CD4-positive, CD25-positive, alpha-beta regulatory T cell (primary cell): ENCODE measurements at regions not wholly inside any gene's neighbourhood (a gene's known extent, or its start where the extent isn't known, plus 50 kb on each side); places are given as distances from the start of the nearest gene placed in this dataset.

Experiments used
- ATAC-seq, 2 donors: fragments of 150-1000 bp; cut with Tn5 transposase; one replicate each; pipeline ENCODE4 v1.10.0; 2021; ENCODE audit warnings: low read depth in 2 of 2, moderate number of reproducible peaks in 2 of 2, moderate library complexity in 1 of 2
- DNase-seq, 3 donors: peaks; one replicate each; pipeline versions ENCODE4 v3.0.0 to v3.0.0-alpha.2; 2012 to 2022; ENCODE audit warnings: mixed read lengths in 1 of 3
- H3K27ac ChIP-seq: one replicate; pipeline ENCODE4 v1.7.0; 2013; ENCODE audit warnings: mild to moderate bottlenecking, low read length; ENCODE audit not compliant: insufficient read depth, poor library complexity, severe bottlenecking
- H3K27me3 ChIP-seq: one replicate; pipeline ENCODE4 v1.7.0; 2013; ENCODE audit warnings: low read length; ENCODE audit not compliant: control insufficient read depth, insufficient read depth
- H3K36me3 ChIP-seq: one replicate; pipeline ENCODE4 v1.7.0; 2013; ENCODE audit warnings: mild to moderate bottlenecking, low read length, moderate library complexity; ENCODE audit not compliant: control insufficient read depth, insufficient read depth
- H3K4me1 ChIP-seq: 2 replicates; pipeline ENCODE4 v1.7.0; 2013; ENCODE audit warnings: mild to moderate bottlenecking, low read length; ENCODE audit not compliant: insufficient read depth, control insufficient read depth, poor library complexity, severe bottlenecking
- H3K4me3 ChIP-seq: one replicate; pipeline ENCODE4 v1.7.0; 2013; ENCODE audit warnings: low read depth, mild to moderate bottlenecking, low read length, moderate library complexity
- H3K9me3 ChIP-seq, 2 experiments: 1 replicate in 1 of 2; 2 replicates in 1 of 2; pipeline ENCODE4 v1.7.0; 2013; ENCODE audit warnings: low read length in 2 of 2, mild to moderate bottlenecking in 1 of 2, moderate library complexity in 1 of 2; ENCODE audit not compliant: control insufficient read depth in 2 of 2
- H3K27ac Mint-ChIP-seq, 3 donors: one replicate each; pipeline ENCODE4 v1.8.0; 2020 to 2022; ENCODE audit warnings: mild to moderate bottlenecking in 3 of 3, mixed read lengths in 3 of 3, moderate library complexity in 2 of 3
- H3K27me3 Mint-ChIP-seq: one replicate; pipeline ENCODE4 v1.8.0; 2022; ENCODE audit warnings: mild to moderate bottlenecking, mixed read lengths
- H3K36me3 Mint-ChIP-seq: one replicate; pipeline ENCODE4 v1.8.0; 2020; ENCODE audit warnings: mixed read lengths
- H3K4me1 Mint-ChIP-seq, 4 donors: one replicate each; pipeline ENCODE4 v1.8.0; 2020 to 2022; ENCODE audit warnings: mixed read lengths in 4 of 4, mild to moderate bottlenecking in 1 of 4
- H3K4me3 Mint-ChIP-seq, 4 donors: one replicate each; pipeline ENCODE4 v1.8.0; 2020 to 2022; ENCODE audit warnings: mild to moderate bottlenecking in 4 of 4, mixed read lengths in 4 of 4, moderate library complexity in 3 of 4
- H3K9me3 Mint-ChIP-seq, 7 donors: one replicate each; pipeline ENCODE4 v1.8.0; 2020 to 2022; ENCODE audit warnings: mixed read lengths in 7 of 7, mild to moderate bottlenecking in 3 of 7, moderate library complexity in 2 of 7

DNA sequence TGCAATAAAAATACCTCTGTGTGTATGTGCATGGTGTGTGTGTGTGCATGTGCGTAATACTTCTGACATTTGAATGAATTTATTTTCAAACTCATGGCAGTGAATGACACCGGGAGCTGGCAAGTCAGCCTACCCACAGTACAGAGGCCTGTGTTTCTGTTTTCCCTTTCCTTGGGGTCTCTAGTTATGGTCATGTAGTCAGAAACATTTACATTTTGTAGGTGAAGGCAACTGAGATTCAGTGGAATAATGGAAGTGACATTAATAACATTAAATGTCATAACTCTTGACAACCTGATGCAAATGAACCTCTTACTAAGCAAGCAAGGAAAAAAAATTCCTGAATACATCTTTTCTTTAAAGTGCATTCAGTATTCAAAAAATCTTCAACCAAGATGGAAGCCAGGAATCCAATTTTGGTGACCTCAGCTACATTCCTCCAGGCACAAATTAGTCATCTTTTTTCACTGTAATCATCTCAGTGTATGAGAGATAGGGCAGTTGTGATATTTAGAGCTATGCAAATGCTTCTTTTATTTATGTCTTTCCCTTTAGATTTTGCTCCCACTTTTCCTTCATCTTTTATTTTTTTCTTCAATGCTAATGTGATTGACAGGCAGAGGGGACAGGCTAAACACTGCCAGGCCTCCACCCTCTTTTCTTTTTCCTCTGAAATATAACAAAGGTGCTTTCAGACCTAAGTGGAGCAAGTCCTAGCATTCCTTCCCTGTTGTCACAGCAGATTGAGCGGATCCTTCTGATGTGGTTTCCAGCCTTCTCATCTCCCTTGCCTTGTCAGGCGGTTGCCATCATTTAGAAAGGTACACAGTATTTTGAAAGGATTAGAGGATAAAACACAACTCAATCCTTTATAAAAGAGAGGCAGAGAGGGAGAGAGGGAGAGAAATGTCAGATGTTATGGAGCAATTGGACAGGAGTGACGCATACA, 569.8 kb upstream of the ADAMTS16 start:
- no peak overlapping the region for H3K4me3 ChIP-seq
- H3K27me3 ChIP-seq: no peaks in the 10 kb centered on the region
- H3K36me3 ChIP-seq: no peaks in the 10 kb centered on the region
- ATAC-seq: no peak
- H3K27ac Mint-ChIP-seq: no peak overlapping the region
- peaks cover 0 to 27% (median 8%) of the 10 kb centered on the region in 7 donors for H3K9me3 Mint-ChIP-seq
- H3K4me1 Mint-ChIP-seq: no peaks in the 10 kb centered on the region
- H3K27ac ChIP-seq: no peak overlapping the region
- no peak for DNase-seq
- H3K4me3 Mint-ChIP-seq: no peak overlapping the region
- no peaks in the 10 kb centered on the region for H3K27me3 Mint-ChIP-seq
- peaks cover 0 to 11% of the 10 kb centered on the region in 2 experiments for H3K9me3 ChIP-seq
- no peaks in the 10 kb centered on the region for H3K36me3 Mint-ChIP-seq
- H3K4me1 ChIP-seq: no peaks in the 10 kb centered on the region

DNA sequence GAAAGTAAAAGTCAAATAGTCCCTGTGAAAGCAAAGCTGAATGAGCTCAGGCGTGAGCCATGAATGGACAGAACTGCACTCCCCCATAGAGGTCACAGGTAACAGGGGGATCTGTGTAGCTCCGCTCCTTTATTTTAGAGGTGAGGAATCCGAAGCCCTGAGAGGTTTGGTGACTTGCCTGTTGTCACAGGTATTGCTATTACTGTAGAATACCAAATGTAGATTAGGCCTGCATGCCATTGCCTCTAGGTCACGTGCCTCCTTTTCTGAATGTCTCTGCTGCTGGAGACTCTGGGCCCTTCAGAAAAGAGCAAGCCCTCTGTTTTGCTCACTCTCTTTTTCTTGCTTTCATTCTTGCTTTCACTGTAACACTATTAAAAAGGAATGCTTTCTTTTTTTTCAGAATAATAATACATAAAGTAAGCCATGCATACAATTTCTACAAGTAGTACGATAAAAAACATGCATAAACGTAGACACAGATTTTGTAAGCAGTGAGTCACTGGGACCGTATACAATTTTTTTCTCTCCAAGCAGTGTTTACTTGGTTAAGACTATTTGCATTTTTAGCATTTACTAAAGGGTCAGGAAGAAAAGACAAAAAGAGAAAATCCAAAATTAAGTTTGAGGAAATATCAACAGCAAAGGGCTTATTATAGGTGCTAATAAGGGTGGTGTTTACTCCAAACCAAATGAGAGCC, 568.7 kb upstream of the ADAMTS16 start:
- Mint-ChIP-seq H3K36me3 (no peaks in the 10 kb centered on the region), H3K27ac (no peak overlapping the region), H3K4me3 (no peak overlapping the region), H3K4me1 (no peaks in the 10 kb centered on the region), H3K9me3 (peaks cover 0 to 25% (median 8%) of the 10 kb centered on the region in 7 donors), H3K27me3 (no peaks in the 10 kb centered on the region)
- Histone ChIP-seq H3K4me3 (no peak overlapping the region), H3K9me3 (peaks cover 0 to 11% of the 10 kb centered on the region in 2 experiments), H3K36me3 (no peaks in the 10 kb centered on the region), H3K27me3 (no peaks in the 10 kb centered on the region), H3K4me1 (no peaks in the 10 kb centered on the region), H3K27ac (no peak overlapping the region)
- ATAC-seq (no peak), DNase-seq (no peak)

DNA sequence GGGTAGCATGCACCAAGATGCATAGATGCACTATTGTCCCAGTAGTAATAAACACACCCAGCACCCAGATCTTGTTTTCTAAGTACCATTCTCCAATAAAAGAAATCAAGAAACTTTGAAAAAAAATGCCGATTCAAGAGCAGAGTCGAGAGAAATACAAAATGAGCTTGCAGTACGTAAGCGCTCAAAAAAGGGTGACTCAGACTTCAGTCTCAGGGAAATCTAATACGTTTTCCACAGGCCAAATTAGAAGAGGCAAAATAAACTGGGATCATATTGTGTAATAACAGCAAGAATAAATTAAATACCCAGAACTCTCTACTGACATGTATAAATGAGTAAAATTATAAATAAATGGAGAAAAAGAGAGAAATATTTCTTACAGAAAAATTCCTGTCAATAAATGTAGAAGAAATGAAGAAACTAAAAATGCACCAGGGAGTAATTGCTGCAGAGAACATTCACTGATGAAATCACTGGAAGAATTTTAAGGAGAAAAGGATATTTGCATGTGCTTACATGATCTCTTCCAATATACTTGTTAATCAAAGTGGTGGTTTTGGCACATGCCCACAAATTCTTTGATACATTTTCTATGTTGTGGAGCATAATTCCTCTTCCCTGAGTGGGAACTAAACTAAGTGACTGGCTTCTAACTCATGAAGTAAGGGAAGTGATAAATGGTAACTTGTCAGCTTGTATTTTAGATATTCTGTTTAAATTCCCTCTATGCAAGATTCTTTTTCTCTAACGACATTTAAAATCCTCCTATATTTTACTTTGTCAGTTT, 567.6 kb upstream of the ADAMTS16 start:
- no peaks in the 10 kb centered on the region for H3K4me1 ChIP-seq
- peaks cover 0 to 11% of the 10 kb centered on the region in 2 experiments for H3K9me3 ChIP-seq
- H3K27me3 ChIP-seq: no peaks in the 10 kb centered on the region
- DNase-seq: no peak
- H3K27ac ChIP-seq: no peak overlapping the region
- H3K36me3 ChIP-seq: no peaks in the 10 kb centered on the region
- Mint-ChIP-seq H3K4me3 (no peak overlapping the region), H3K4me1 (no peaks in the 10 kb centered on the region), H3K27ac (no peak overlapping the region), H3K9me3 (peaks cover 0 to 18% (median 7%) of the 10 kb centered on the region in 7 donors), H3K36me3 (no peaks in the 10 kb centered on the region), H3K27me3 (no peaks in the 10 kb centered on the region)
- ATAC-seq: no peak
- H3K4me3 ChIP-seq: no peak overlapping the region

DNA sequence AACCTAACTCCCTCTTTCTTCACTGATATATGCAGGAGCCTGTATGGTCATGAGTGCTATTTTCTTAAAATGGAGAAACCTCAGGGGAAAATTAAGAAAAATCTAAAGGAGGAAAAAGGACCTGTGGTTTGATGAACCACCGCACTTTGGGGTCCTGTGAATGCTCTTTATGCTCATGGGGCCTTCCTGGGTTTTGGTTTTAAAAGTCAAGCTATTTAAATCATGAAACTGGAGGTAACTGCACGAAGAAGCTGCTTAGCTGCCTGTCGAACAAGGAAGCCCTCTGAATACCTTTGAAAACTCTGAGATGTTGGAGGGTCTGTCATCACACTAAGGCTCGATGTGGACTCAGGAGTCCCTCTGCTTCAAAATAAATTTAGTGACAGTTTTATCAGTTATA, 564.5 kb upstream of the ADAMTS16 start:
- H3K9me3 ChIP-seq: peaks cover 0 to 14% of the 10 kb centered on the region in 2 experiments
- Mint-ChIP-seq H3K27ac (no peak overlapping the region), H3K36me3 (no peaks in the 10 kb centered on the region), H3K4me3 (no peak overlapping the region), H3K27me3 (no peaks in the 10 kb centered on the region), H3K4me1 (no peaks in the 10 kb centered on the region), H3K9me3 (peaks cover 0 to 21% (median 7%) of the 10 kb centered on the region in 7 donors)
- no peaks in the 10 kb centered on the region for H3K27me3 ChIP-seq
- H3K4me3 ChIP-seq: no peak overlapping the region
- no peak for DNase-seq
- no peaks in the 10 kb centered on the region for H3K36me3 ChIP-seq
- no peak for ATAC-seq
- H3K4me1 ChIP-seq: no peaks in the 10 kb centered on the region
- H3K27ac ChIP-seq: no peak overlapping the region

DNA sequence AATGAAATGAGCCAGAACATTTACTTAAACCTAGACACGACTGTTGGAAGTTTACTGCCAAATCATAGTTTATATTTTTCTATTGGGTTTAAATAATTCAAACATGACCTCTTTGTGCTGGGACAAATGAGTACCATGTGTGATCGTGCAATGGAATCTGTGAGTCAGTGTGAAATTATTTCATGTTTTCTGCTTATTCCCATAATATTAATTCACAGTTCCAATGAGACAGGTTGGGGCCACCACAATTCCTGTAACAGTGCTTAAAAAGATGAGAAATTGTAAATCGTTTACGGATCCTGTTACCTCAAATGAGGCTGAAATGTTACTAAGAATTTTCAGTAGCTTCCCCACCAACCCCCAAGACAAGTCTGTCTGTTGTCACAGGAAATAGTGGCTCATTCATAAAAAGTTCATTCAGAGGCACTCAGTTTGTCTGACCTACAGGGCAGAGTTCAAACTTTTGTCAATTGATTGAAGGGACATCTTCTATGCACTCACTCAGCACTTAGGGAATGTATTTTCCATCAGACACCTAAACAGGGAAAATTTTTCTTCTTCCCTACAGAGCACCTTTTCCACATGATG, 563.9 kb upstream of the ADAMTS16 start:
- Mint-ChIP-seq H3K4me3 (no peak overlapping the region), H3K4me1 (no peaks in the 10 kb centered on the region), H3K36me3 (no peaks in the 10 kb centered on the region), H3K27me3 (no peaks in the 10 kb centered on the region), H3K9me3 (peaks cover 0 to 28% (median 6%) of the 10 kb centered on the region in 7 donors), H3K27ac (no peak overlapping the region)
- DNase-seq: no peak
- Histone ChIP-seq H3K36me3 (no peaks in the 10 kb centered on the region), H3K4me3 (no peak overlapping the region), H3K9me3 (peaks cover 4 to 14% of the 10 kb centered on the region in 2 experiments), H3K27ac (no peak overlapping the region), H3K4me1 (no peaks in the 10 kb centered on the region), H3K27me3 (no peaks in the 10 kb centered on the region)
- ATAC-seq: no peak

DNA sequence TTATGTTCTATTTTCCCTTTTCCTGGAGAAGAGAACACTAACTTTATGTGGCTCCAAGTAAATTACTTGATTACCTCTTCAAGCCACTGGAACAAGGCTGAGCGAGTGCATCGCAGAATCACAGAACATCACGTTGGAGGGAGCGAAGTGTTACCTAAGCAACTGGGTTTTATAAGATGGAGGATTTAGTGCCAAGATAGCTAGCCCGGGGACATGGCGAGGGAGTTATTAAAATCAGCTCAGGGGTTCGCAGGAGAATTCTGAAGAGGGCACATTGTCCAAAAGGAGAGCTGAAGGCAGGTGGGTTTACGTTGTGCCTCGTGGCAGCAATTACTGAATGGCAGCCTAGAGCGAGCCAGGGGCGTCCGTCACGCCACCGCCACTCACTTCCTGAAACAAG, 563.2 kb upstream of the ADAMTS16 start:
- no peaks in the 10 kb centered on the region for H3K27me3 Mint-ChIP-seq
- Histone ChIP-seq H3K27ac (no peak overlapping the region), H3K36me3 (no peaks in the 10 kb centered on the region), H3K4me1 (no peaks in the 10 kb centered on the region), H3K27me3 (no peaks in the 10 kb centered on the region), H3K4me3 (no peak overlapping the region), H3K9me3 (peaks cover 4 to 13% of the 10 kb centered on the region in 2 experiments)
- no peaks in the 10 kb centered on the region for H3K36me3 Mint-ChIP-seq
- DNase-seq (no peak), ATAC-seq (no peak)
- H3K27ac Mint-ChIP-seq: no peak overlapping the region
- H3K4me3 Mint-ChIP-seq: no peak overlapping the region
- no peaks in the 10 kb centered on the region for H3K4me1 Mint-ChIP-seq
- H3K9me3 Mint-ChIP-seq: peaks cover under 1 to 31% (median 6%) of the 10 kb centered on the region in 7 donors

DNA sequence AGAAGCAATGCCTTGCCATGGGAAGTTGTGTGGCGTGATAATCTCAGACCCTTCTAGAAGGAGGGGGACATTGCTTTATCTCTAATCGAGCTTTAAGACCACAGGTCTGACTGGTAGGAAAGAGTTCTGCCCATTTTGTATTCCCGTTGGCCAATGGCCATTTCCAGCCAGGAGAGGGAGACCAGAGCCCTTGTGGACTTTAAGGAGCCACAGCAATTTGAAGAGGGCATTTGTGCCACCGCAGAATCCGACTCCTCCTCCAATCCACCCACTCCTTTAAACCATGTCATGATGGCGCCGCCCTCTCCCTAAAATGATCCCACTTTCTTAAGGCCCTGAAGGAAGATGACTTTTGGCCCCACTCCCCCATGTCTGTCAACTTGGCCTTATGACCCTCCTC, 560.5 kb upstream of the ADAMTS16 start:
- no peak overlapping the region for H3K4me3 Mint-ChIP-seq
- Histone ChIP-seq H3K4me1 (no peaks in the 10 kb centered on the region), H3K36me3 (no peaks in the 10 kb centered on the region), H3K27me3 (no peaks in the 10 kb centered on the region), H3K9me3 (peaks cover 4 to 5% of the 10 kb centered on the region in 2 experiments), H3K27ac (no peak overlapping the region), H3K4me3 (no peak overlapping the region)
- peaks cover 4 to 35% (median 7%) of the 10 kb centered on the region in 7 donors for H3K9me3 Mint-ChIP-seq
- no peaks in the 10 kb centered on the region for H3K36me3 Mint-ChIP-seq
- H3K4me1 Mint-ChIP-seq: no peaks in the 10 kb centered on the region
- no peak overlapping the region for H3K27ac Mint-ChIP-seq
- no peaks in the 10 kb centered on the region for H3K27me3 Mint-ChIP-seq
- ATAC-seq: no peak
- no peak for DNase-seq
